ENCODE measurements at regions not wholly inside any gene's neighbourhood (a gene's known extent, or its start where the extent isn't known, plus 50 kb on each side); places are given as distances from the start of the nearest gene placed in this dataset.

GRCh38 chr12:107411792-107412535 lies 273.6 kb upstream of the PWP1 start:
- DNase-seq = no peak

GRCh38 chr12:107415071-107415470 lies 270.5 kb upstream of the PWP1 start:
- no peak for DNase-seq

GRCh38 chr12:107415834-107416233 lies 269.8 kb upstream of the PWP1 start:
- DNase-seq = no peak

GRCh38 chr12:107417004-107417403 lies 268.6 kb upstream of the PWP1 start:
- DNase-seq = no peak

GRCh38 chr12:107418981-107419380 lies 266.6 kb upstream of the PWP1 start:
- no peak for DNase-seq

GRCh38 chr12:107423531-107423930 lies 262.1 kb upstream of the PWP1 start:
- DNase-seq = no peak

GRCh38 chr12:107429006-107429705 lies 256.4 kb upstream of the PWP1 start:
- no peak for DNase-seq

- no peak for DNase-seq
Observed at GRCh38 chr12:107431942-107432341, 253.7 kb upstream of the PWP1 start.

GRCh38 chr12:107435072-107435471 lies 250.5 kb upstream of the PWP1 start:
- DNase-seq = no peak

- no peak for DNase-seq
Observed at GRCh38 chr12:107435520-107435919, 250.1 kb upstream of the PWP1 start.

GRCh38 chr12:107436376-107436775 lies 249.2 kb upstream of the PWP1 start:
- no peak for DNase-seq

GRCh38 chr12:107436836-107437235 lies 248.8 kb upstream of the PWP1 start:
- DNase-seq = no peak

- DNase-seq = no peak
Observed at GRCh38 chr12:107437954-107438353, 247.6 kb upstream of the PWP1 start.

GRCh38 chr12:107439026-107439738 lies 246.4 kb upstream of the PWP1 start:
- DNase-seq = no peak

- DNase-seq = no peak
Observed at GRCh38 chr12:107440606-107441005, 245.0 kb upstream of the PWP1 start.

GRCh38 chr12:107441665-107442300 lies 243.8 kb upstream of the PWP1 start:
- DNase-seq = peak in 1 of 6 experiments; percentile 4

GRCh38 chr12:107442326-107442987 lies 243.1 kb upstream of the PWP1 start:
- no peak for DNase-seq

GRCh38 chr12:107443320-107444090 lies 242.1 kb upstream of the PWP1 start:
- DNase-seq = no peak

GRCh38 chr12:107444771-107445170 lies 240.8 kb upstream of the PWP1 start:
- DNase-seq = no peak

- no peak for DNase-seq
Observed at GRCh38 chr12:107446476-107446875, 239.1 kb upstream of the PWP1 start.

GRCh38 chr12:107447336-107447735 lies 238.3 kb upstream of the PWP1 start:
- no peak for DNase-seq

GRCh38 chr12:107448198-107448597 lies 237.4 kb upstream of the PWP1 start:
- no peak for DNase-seq
